Erythroblast (primary cell): ENCODE measurements at regions not wholly inside any gene's neighbourhood (a gene's known extent, or its start where the extent isn't known, plus 50 kb on each side); places are given as distances from the start of the nearest gene placed in this dataset.

Source experiments
- GATA1 ChIP-seq: IDR thresholded peaks from 2 replicates; pipeline ENCODE4 v1.6.1; 2011; ENCODE audit warnings: low read depth, mild to moderate bottlenecking, control low read depth, low read length, moderate library complexity
- POLR2A ChIP-seq: IDR thresholded peaks from 2 replicates; pipeline ENCODE4 v1.6.1; 2011; ENCODE audit warnings: mild to moderate bottlenecking, low read length

GRCh38 chr6:48610846-48611245 lies 499.8 kb upstream of the PTCHD4 start:
- TF ChIP-seq POLR2A (no peak), GATA1 (no peak)
